Large intestine (tissue), 3 donors: ENCODE measurements at regions not wholly inside any gene's neighbourhood (a gene's known extent, or its start where the extent isn't known, plus 50 kb on each side); places are given as distances from the start of the nearest gene placed in this dataset.

Experiments used
- DNase-seq, 2 donors: peaks; one replicate each; pipeline versions ENCODE4 v3.0.0 to v3.0.0-alpha.2; 2013
- H3K27ac ChIP-seq: one replicate; pipeline ENCODE4 v1.5.1; 2013; ENCODE audit warnings: low read length
- H3K27me3 ChIP-seq: 2 replicates; pipeline ENCODE4 v1.6.1; 2013; ENCODE audit warnings: low read length; ENCODE audit not compliant: control insufficient read depth, insufficient read depth
- H3K36me3 ChIP-seq: 2 replicates; pipeline ENCODE4 v1.6.1; 2013; ENCODE audit warnings: low read length; ENCODE audit not compliant: control insufficient read depth, insufficient read depth
- H3K4me1 ChIP-seq: one replicate; pipeline ENCODE4 v1.6.1; 2013; ENCODE audit warnings: low read length; ENCODE audit not compliant: control insufficient read depth, insufficient read depth
- H3K4me3 ChIP-seq: one replicate; pipeline ENCODE4 v1.5.1; 2013; ENCODE audit warnings: low read length
- H3K9me3 ChIP-seq: one replicate; pipeline ENCODE4 v1.6.1; 2013; ENCODE audit warnings: mild to moderate bottlenecking, low read depth, low read length, moderate library complexity; ENCODE audit not compliant: control insufficient read depth
- WGBS: methylation state at CpG from one replicate; pipeline ENCODE4 v1.1.5; 2013; ENCODE audit warnings: low lambda C conversion rate; ENCODE audit not compliant: insufficient coverage; 5-methylcytosine and 5-hydroxymethylcytosine counted together

GRCh38 chr1:43056981-43057391 is 98.3 kb upstream of the SLC2A1 start:
- no peaks in the 10 kb centered on the region for H3K27me3 ChIP-seq
- H3K4me1 ChIP-seq, result peaks cover 38% of the 10 kb centered on the region
- no peaks in the 10 kb centered on the region for H3K36me3 ChIP-seq
- no CpG with 5 or more reads among the region's 4 CpGs for WGBS
- no peak overlapping the region for H3K27ac ChIP-seq
- no peaks in the 10 kb centered on the region for H3K9me3 ChIP-seq
- no peak overlapping the region for H3K4me3 ChIP-seq
- DNase-seq, result peak in 1 of 2 donors; percentile 61

- H3K27me3 ChIP-seq, result no peaks in the 10 kb centered on the region
- no peak overlapping the region for H3K27ac ChIP-seq
- no peak overlapping the region for H3K4me3 ChIP-seq
- H3K36me3 ChIP-seq, result no peaks in the 10 kb centered on the region
- WGBS, result no CpG with 5 or more reads among the region's 5 CpGs
- H3K4me1 ChIP-seq, result peaks cover 39% of the 10 kb centered on the region
- no peak for DNase-seq
- no peaks in the 10 kb centered on the region for H3K9me3 ChIP-seq
Observed at GRCh38 chr1:43056460-43056859, 97.8 kb upstream of the SLC2A1 start.

GRCh38 chr1:43054961-43055360 is 96.3 kb upstream of the SLC2A1 start:
- Histone ChIP-seq H3K27ac (no peak overlapping the region), H3K4me1 (peaks cover 39% of the 10 kb centered on the region), H3K36me3 (no peaks in the 10 kb centered on the region), H3K4me3 (no peak overlapping the region), H3K27me3 (no peaks in the 10 kb centered on the region), H3K9me3 (no peaks in the 10 kb centered on the region)
- DNase-seq, result no peak
- no CpG with 5 or more reads among the region's 2 CpGs for WGBS

GRCh38 chr1:43052786-43053439 is 94.2 kb upstream of the SLC2A1 start:
- DNase-seq, result peak in 1 of 2 donors; percentile 49
- H3K27me3 ChIP-seq, result no peaks in the 10 kb centered on the region
- H3K9me3 ChIP-seq, result no peaks in the 10 kb centered on the region
- no peak overlapping the region for H3K4me3 ChIP-seq
- H3K4me1 ChIP-seq, result peaks cover 28% of the 10 kb centered on the region
- H3K27ac ChIP-seq, result peak overlapping the region; percentile 66
- H3K36me3 ChIP-seq, result no peaks in the 10 kb centered on the region
- WGBS, result no CpG with 5 or more reads among the region's 2 CpGs

GRCh38 chr1:43052322-43052721 is 93.7 kb upstream of the SLC2A1 start:
- DNase-seq, result no peak
- Histone ChIP-seq H3K4me1 (peaks cover 28% of the 10 kb centered on the region), H3K27me3 (no peaks in the 10 kb centered on the region), H3K36me3 (no peaks in the 10 kb centered on the region), H3K27ac (peak overlapping the region; percentile 66), H3K4me3 (no peak overlapping the region), H3K9me3 (no peaks in the 10 kb centered on the region)
- no CpG with 5 or more reads among the region's 1 CpG for WGBS

- DNase-seq, result no peak
- Histone ChIP-seq H3K4me1 (peaks cover 28% of the 10 kb centered on the region), H3K27ac (no peak overlapping the region), H3K36me3 (no peaks in the 10 kb centered on the region), H3K27me3 (no peaks in the 10 kb centered on the region), H3K4me3 (no peak overlapping the region), H3K9me3 (no peaks in the 10 kb centered on the region)
- WGBS, result no CpG with 5 or more reads among the region's 2 CpGs
Observed at GRCh38 chr1:43049481-43049880, 90.8 kb upstream of the SLC2A1 start.

- Histone ChIP-seq H3K27me3 (no peaks in the 10 kb centered on the region), H3K27ac (no peak overlapping the region), H3K36me3 (no peaks in the 10 kb centered on the region), H3K9me3 (no peaks in the 10 kb centered on the region), H3K4me3 (no peak overlapping the region), H3K4me1 (peaks cover 25% of the 10 kb centered on the region)
- no peak for DNase-seq
- no CpG with 5 or more reads among the region's 2 CpGs for WGBS
Observed at GRCh38 chr1:43048601-43049011, 89.9 kb upstream of the SLC2A1 start.

GRCh38 chr1:43047135-43047534 is 88.5 kb upstream of the SLC2A1 start:
- no peak overlapping the region for H3K27ac ChIP-seq
- H3K27me3 ChIP-seq, result no peaks in the 10 kb centered on the region
- no peaks in the 10 kb centered on the region for H3K36me3 ChIP-seq
- DNase-seq, result no peak
- H3K4me3 ChIP-seq, result no peak overlapping the region
- no peaks in the 10 kb centered on the region for H3K9me3 ChIP-seq
- no CpG with 5 or more reads among the region's 1 CpG for WGBS
- H3K4me1 ChIP-seq, result peaks cover 10% of the 10 kb centered on the region

- Histone ChIP-seq H3K9me3 (no peaks in the 10 kb centered on the region), H3K4me3 (no peak overlapping the region), H3K27ac (no peak overlapping the region), H3K27me3 (no peaks in the 10 kb centered on the region), H3K36me3 (no peaks in the 10 kb centered on the region), H3K4me1 (peaks cover 8% of the 10 kb centered on the region)
- WGBS, result no CpG with 5 or more reads among the region's 6 CpGs
- no peak for DNase-seq
Observed at GRCh38 chr1:43044572-43045361, 86.1 kb upstream of the SLC2A1 start.

- Histone ChIP-seq H3K27me3 (no peaks in the 10 kb centered on the region), H3K36me3 (no peaks in the 10 kb centered on the region), H3K9me3 (no peaks in the 10 kb centered on the region), H3K4me3 (no peak overlapping the region), H3K4me1 (peaks cover 14% of the 10 kb centered on the region), H3K27ac (no peak overlapping the region)
- WGBS, result no CpG with 5 or more reads among the region's 5 CpGs
- DNase-seq, result no peak
Observed at GRCh38 chr1:43043695-43044094, 85.0 kb upstream of the SLC2A1 start.
